Astrocyte of the spinal cord (primary cell): ENCODE measurements at regions not wholly inside any gene's neighbourhood (a gene's known extent, or its start where the extent isn't known, plus 50 kb on each side); places are given as distances from the start of the nearest gene placed in this dataset.

Experiments used
- DNase-seq: peaks from one replicate; pipeline ENCODE4 v3.0.0; 2011; ENCODE audit warnings: low read depth, low spot score
- H3K4me3 ChIP-seq: 2 replicates; pipeline ENCODE4 v1.5.1; 2011; ENCODE audit warnings: low read depth, mild to moderate bottlenecking, low read length, moderate library complexity
- in situ Hi-C: cut with HindIII; loops from 2 replicates; pipeline ENCODE4 v1.10.0; 2017; ENCODE audit warnings: low sequenced_read_pairs
- TF ChIP-seq, protein P1 (sequence below): IDR thresholded peaks from 2 replicates; pipeline ENCODE4 v1.5.1; 2012; ENCODE audit warnings: low read depth, mild to moderate bottlenecking, low read length, inconsistent platforms

DNA sequence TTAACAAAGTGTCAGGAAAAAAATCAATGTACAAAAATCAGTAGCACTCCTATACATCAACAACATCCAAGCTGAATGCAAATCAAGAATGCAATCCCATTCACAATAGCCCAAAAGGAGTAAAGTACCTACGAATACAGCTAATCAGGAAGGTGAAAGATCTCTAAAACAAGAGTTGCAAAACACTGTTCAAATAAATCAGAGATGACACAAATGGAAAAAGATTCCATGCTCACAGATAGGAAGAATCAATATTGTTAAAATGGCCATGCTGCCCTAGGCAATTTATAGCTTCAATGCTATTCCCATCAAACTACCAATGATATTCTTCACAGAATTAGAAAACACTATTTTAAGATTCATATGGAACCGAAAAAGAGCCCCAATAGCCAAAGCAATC lies 223.7 kb upstream of the CD96 start:
- H3K4me3 ChIP-seq = no peak overlapping the region
- no peak for DNase-seq
- in situ Hi-C loops = no loop called here
- TF ChIP-seq, protein P1, sequence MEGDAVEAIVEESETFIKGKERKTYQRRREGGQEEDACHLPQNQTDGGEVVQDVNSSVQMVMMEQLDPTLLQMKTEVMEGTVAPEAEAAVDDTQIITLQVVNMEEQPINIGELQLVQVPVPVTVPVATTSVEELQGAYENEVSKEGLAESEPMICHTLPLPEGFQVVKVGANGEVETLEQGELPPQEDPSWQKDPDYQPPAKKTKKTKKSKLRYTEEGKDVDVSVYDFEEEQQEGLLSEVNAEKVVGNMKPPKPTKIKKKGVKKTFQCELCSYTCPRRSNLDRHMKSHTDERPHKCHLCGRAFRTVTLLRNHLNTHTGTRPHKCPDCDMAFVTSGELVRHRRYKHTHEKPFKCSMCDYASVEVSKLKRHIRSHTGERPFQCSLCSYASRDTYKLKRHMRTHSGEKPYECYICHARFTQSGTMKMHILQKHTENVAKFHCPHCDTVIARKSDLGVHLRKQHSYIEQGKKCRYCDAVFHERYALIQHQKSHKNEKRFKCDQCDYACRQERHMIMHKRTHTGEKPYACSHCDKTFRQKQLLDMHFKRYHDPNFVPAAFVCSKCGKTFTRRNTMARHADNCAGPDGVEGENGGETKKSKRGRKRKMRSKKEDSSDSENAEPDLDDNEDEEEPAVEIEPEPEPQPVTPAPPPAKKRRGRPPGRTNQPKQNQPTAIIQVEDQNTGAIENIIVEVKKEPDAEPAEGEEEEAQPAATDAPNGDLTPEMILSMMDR = no peak

DNA sequence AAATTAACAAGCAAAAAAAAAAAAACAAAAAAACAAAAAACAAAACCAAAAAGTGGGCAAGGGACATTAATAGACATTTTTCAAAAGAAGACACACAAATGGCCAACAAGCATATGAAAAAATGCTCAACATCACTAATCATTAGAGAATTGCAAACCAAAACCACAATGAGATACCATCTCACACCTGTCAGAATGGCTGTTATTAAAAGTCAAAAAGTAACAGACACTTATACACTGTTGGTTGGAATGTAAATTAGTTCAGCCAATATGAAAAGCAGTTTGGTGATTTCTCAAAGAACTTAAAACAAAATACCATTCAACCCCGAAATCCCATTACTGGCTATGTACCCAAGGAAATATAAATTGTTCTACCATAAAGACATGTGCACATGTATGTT lies 222.4 kb upstream of the CD96 start:
- in situ Hi-C loops = no loop called here
- TF ChIP-seq, protein P1 = no peak
- DNase-seq = no peak
- no peak overlapping the region for H3K4me3 ChIP-seq

DNA sequence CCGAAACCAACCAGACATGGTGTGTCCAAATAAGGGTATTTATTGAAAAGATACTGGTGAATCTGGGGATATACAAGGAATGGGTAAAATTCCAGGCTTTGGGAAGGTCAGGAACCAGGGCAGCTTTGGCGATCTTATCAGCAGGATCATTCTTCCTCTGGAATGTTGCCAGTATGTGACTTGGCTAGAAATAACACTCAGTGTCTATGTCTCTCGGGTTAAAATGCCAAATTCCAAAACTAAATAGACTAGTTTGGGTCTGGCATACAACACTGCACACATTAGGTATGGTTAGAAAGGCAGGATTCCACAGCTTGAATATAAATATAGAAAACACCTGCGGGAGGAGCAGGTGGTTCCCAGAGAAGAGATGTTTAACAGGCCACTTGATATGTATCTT lies 220.2 kb upstream of the CD96 start:
- in situ Hi-C loops = no loop called here

DNA sequence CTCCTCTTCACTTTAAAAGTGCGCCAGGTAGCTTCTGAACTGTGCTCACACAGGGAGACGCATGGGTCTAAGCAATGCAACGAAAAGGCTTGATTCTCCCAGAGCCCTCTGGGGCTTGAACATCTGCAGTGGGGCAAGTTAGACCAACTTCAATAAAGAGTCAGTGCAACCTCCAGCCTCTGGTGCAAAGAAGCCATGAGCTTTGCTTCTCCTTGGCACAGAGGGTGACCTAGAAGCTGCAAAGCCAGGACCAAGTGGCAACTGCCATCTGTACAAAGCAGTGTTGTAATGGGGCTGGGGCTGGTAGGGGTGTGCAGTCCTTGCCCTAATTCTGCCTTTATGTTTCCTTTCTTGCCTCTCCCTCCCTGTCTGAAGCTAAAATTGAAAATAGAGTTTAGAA lies 219.0 kb upstream of the CD96 start:
- H3K4me3 ChIP-seq = no peak overlapping the region
- in situ Hi-C loops = no loop called here
- TF ChIP-seq, protein P1 = no peak
- no peak for DNase-seq

More for the DNA sequence above, 220.2 kb upstream of the CD96 start:
- no peak overlapping the region for H3K4me3 ChIP-seq
- DNase-seq = no peak
- TF ChIP-seq, protein P1 = no peak

DNA sequence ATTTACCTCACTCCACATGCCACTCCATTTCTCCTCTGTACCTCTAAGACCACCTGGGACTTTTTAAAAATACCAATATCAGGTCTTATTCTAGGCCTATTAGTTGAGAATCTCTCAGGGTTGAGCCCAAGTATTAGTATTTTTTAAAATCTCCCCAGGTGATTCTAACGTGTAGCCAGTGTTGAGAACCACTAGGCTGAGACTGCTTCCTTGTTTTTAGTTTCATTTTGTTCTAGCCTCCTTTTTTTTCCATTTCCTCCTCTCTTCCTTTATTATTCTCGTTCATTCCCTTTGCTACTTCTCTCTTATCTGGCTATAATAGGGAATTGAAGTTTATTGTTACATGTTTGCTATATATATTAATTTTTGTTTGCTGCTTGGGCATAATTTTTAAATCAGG lies 217.8 kb upstream of the CD96 start:
- no peak overlapping the region for H3K4me3 ChIP-seq
- TF ChIP-seq, protein P1 = no peak
- in situ Hi-C loops = no loop called here
- DNase-seq = no peak

DNA sequence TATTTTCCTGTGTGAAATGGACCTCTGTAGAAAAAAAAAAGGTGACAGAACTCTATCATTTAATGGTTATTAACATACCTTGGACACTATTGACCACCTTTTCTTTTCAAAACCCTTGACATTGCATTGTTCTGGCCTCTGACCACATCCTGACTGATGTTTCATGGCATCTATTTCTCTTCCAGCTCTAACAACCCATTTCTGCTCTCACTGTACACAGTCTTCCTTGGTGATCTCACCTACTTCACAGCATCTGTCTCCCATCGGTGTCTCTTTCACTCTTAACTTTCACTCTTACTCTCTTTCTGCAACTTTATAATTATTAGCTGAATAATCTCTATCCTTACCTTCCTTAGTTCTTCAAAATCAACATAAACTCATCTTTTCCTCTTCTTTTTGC lies 217.4 kb upstream of the CD96 start:
- TF ChIP-seq, protein P1 = no peak
- DNase-seq = no peak
- no peak overlapping the region for H3K4me3 ChIP-seq
- in situ Hi-C loops = no loop called here

DNA sequence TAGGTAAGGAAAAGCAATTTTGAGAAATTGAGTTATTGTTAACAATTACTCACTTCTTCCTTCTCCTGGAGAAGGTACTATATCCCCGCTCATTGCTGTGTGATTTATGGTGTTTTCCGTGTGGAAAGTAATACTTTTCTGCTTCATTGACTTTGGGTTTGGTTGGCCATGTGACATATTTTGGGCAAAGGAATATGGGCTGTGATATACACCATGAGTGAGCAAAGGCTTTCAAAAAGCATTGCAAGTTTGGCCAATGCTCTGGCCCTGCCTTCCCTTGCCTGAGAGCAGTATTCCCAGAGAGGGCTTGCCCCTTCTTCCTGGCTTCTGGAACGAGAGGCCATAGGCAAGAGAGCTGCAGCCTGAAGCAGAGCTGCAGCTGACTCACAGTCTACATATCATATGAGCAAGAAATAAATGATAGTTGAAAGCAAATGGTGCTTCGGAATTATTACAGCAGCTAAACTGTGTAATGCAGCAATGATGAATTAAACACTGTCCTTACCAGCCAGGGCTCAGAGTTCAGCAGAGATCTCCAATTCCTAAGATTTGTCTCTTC lies 216.8 kb upstream of the CD96 start:
- H3K4me3 ChIP-seq = no peak overlapping the region
- in situ Hi-C loops = no loop called here
- no peak for DNase-seq
- TF ChIP-seq, protein P1 = no peak
